Mucosa of descending colon (tissue), 3 donors: ENCODE measurements at regions not wholly inside any gene's neighbourhood (a gene's known extent, or its start where the extent isn't known, plus 50 kb on each side); places are given as distances from the start of the nearest gene placed in this dataset.

Source experiments
- ATAC-seq: fragments of 200-7000 bp; cut with Tn5 transposase; one replicate; pipeline ENCODE4 v1.9.1; 2020; ENCODE audit warnings: mild to moderate bottlenecking, moderate library complexity
- DNase-seq, 3 donors: peaks; one replicate each; pipeline ENCODE4 v3.0.0-alpha.2; 2020
- H3K36me3 ChIP-seq: fragments of 200-600 bp; one replicate; pipeline ENCODE4 v1.8.0; 2021; ENCODE audit warnings: low read depth, mild to moderate bottlenecking
- H3K4me1 ChIP-seq: fragments of 200-600 bp; one replicate; pipeline ENCODE4 v1.8.0; 2021; ENCODE audit warnings: low read depth, mild to moderate bottlenecking
- H3K4me3 ChIP-seq: fragments of 200-600 bp; one replicate; pipeline ENCODE4 v1.8.0; 2021; ENCODE audit warnings: mild to moderate bottlenecking
- H3K9me3 ChIP-seq: fragments of 200-600 bp; one replicate; pipeline ENCODE4 v1.8.0; 2021; ENCODE audit warnings: mild to moderate bottlenecking
- intact Hi-C, 2 donors: fragments of 100-400 bp; cut with DNase I in 1 of 2; cut with micrococcal nuclease in 1 of 2; formaldehyde crosslinking; loops; one replicate each; pipeline versions ENCODE4 v1.11.0 to v1.11.1; 2022; cut with DNase I, micrococcal nuclease
- TF ChIP-seq, protein P1 (sequence below): fragments of 200-600 bp; IDR thresholded peaks from one replicate; pipeline ENCODE4 v1.8.0; 2022; ENCODE audit warnings: antibody characterized with exemption, mild to moderate bottlenecking
- donor health status: DM: no; HTN: no; CAD: no; lungs with moderate emphysema.
- donor health status: DM: no; HTN: no; CAD: no.
- donor health status: DM: no; HTN: yes; CAD: no.

DNA sequence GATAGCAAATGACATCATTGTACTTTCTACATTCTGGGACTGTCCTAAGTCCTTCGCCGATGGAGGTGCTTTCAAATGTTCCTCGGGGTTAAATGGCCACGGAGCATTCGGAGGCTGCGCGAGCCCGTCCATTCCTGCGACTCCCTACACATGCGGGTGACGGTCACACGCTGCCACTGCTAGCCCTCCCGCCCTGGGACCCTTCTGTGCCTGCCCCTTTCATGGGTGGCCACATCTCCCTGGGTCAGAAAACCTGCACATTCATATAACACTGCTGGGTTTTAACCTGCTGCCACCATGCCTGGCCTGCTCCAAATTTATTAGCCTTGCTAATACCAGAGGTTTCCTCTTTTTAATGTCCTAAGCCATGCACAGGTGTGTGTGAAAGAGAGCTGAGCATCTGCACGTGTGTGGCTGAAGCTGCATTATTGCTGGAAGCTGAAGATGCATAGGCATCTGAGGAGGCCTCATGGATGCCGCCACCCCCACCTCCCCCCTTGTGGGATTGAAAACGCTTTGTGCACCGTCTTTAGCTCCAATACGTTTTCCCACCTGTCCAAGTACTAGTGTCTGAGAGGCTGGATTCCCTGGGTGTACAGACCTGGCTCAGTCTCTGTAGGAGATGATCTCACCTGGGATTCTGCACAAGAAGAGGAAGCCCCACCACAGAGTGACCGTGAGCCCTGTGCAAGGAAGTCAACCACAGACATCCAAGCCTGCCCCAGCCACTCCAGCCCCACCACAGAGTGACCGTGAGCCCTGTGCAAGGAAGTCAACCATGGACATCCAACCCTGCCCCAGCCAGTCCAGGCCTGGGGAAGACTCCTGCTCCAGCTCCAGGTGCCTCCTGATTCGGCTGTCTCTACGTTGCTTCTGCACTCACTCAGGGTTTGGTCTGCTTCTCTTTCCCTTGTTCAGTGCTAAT is 626.4 kb downstream of the BRD1 start:
- intact Hi-C loops, result no loop called here
- ATAC-seq, result no peak
- TF ChIP-seq, protein P1, sequence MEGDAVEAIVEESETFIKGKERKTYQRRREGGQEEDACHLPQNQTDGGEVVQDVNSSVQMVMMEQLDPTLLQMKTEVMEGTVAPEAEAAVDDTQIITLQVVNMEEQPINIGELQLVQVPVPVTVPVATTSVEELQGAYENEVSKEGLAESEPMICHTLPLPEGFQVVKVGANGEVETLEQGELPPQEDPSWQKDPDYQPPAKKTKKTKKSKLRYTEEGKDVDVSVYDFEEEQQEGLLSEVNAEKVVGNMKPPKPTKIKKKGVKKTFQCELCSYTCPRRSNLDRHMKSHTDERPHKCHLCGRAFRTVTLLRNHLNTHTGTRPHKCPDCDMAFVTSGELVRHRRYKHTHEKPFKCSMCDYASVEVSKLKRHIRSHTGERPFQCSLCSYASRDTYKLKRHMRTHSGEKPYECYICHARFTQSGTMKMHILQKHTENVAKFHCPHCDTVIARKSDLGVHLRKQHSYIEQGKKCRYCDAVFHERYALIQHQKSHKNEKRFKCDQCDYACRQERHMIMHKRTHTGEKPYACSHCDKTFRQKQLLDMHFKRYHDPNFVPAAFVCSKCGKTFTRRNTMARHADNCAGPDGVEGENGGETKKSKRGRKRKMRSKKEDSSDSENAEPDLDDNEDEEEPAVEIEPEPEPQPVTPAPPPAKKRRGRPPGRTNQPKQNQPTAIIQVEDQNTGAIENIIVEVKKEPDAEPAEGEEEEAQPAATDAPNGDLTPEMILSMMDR, result no peak
- Histone ChIP-seq H3K36me3 (no peaks in the 10 kb centered on the region), H3K4me3 (no peak overlapping the region), H3K4me1 (no peaks in the 10 kb centered on the region), H3K9me3 (no peaks in the 10 kb centered on the region)
- DNase-seq, result no peak

DNA sequence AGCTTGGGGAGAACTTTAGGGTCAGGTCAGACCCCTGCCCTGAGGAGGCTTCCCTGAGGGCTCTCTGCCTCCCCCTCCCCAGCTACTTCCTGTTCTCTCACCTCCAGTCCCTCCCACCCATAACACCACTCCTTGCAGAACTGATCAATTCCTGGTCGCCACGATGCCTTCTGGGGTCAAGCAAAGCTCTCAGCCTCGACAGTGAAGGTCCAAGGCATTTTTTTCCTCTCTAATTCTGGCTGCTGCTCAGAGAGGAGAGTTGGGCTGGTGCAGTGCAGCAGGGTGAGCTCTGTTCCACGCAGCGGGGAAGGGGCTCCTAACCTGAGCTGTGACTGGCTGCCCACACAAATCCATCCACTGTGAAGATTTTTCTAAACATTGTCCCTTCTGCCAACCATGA is 628.4 kb downstream of the BRD1 start:
- TF ChIP-seq, protein P1, result no peak
- ATAC-seq, result no peak
- H3K4me3 ChIP-seq, result no peak overlapping the region
- no peak for DNase-seq
- H3K9me3 ChIP-seq, result no peaks in the 10 kb centered on the region
- H3K4me1 ChIP-seq, result no peaks in the 10 kb centered on the region
- intact Hi-C loops, result no loop called here
- H3K36me3 ChIP-seq, result no peaks in the 10 kb centered on the region

DNA sequence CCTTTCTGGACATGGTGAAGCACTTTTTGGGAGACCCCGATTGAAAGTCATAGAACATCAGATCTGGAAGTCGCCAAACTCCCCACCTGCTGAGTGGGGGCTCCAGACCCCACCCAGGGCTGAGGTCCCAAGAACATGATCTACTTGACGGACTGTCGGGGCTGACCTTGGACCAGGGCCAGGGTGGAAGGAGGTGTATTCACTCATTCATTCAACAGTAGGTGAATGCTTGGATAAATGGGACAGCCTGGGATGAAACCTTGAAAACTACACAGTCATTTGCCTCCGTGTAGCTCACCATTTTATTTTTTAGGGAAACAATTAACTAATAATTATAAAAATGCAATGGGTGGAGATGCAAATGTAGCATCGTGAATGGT is 629.0 kb downstream of the BRD1 start:
- TF ChIP-seq, protein P1, result no peak
- H3K4me3 ChIP-seq, result no peak overlapping the region
- H3K9me3 ChIP-seq, result no peaks in the 10 kb centered on the region
- ATAC-seq (no peak), DNase-seq (no peak)
- H3K4me1 ChIP-seq, result no peaks in the 10 kb centered on the region
- intact Hi-C loops, result no loop called here
- H3K36me3 ChIP-seq, result no peaks in the 10 kb centered on the region

DNA sequence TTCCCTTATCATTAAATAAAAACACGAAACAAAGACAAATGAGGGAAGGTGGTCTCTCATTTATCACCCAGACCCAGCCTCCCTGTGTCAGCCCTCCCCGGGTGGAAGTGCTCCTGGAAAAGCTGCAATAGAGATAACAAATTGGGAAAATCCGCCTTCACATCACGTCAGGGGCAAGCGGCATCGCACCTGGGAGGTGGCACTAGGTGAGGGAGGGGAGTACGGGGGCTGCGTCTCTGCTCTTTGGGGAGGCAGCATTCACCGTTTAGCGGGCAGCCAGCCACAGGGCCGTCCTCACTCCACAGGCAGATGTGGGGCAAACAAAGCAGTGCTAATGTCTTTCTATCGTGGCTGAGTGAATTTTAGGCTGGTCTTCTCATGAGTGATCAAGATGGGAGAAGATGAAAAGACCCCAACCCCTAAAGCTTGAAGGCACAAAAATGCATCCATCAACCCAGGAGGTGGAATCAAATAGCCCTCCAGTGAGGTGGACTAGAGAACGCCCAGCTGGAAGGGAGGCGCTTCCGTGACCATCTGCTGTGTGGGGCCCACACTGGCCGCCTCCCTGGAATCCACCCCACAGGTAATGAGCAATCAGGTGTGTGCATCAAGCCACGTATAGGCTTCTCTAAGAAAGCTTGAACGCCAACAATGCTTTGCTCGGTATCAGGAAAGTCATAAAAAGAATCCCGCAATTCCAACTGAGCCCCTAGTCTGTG is 629.5 kb downstream of the BRD1 start:
- Histone ChIP-seq H3K4me3 (no peak overlapping the region), H3K36me3 (no peaks in the 10 kb centered on the region), H3K9me3 (no peaks in the 10 kb centered on the region), H3K4me1 (no peaks in the 10 kb centered on the region)
- DNase-seq (no peak), ATAC-seq (no peak)
- intact Hi-C loops, result no loop called here
- TF ChIP-seq, protein P1, result no peak

DNA sequence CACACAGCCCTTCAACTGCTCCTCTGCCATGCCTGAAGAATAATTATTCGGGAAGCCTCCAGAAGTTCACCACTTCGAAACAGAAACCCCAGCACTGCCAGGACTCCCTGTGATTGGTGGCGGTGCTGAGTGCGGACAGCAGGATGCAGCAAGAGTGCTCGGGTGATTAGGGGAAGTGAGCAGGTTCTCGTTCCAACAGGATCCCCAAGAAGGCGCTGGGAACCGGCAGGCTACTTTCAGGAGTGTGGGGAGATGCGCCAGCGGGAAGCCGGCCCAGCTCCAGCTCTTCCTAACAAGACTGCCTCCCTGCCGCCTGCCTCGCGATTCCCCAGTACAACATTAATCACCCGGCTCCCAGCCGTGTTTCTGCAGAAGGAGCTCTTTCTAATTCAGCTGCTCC is 630.2 kb downstream of the BRD1 start:
- intact Hi-C loops, result no loop called here
- no peak overlapping the region for H3K4me3 ChIP-seq
- TF ChIP-seq, protein P1, result no peak
- H3K4me1 ChIP-seq, result no peaks in the 10 kb centered on the region
- no peaks in the 10 kb centered on the region for H3K36me3 ChIP-seq
- no peak for ATAC-seq
- no peak for DNase-seq
- no peaks in the 10 kb centered on the region for H3K9me3 ChIP-seq
